T-cell (primary cell): ENCODE measurements at regions not wholly inside any gene's neighbourhood (a gene's known extent, or its start where the extent isn't known, plus 50 kb on each side); places are given as distances from the start of the nearest gene placed in this dataset.
"Not testable (repeated sequence)": the region's sequence is repeated elsewhere in the genome, so short reads cannot be mapped to it uniquely, and the experiment has no call there.

Experiments
- ATAC-seq, 4 experiments: fragments of 200-7000 bp in 3 of 4; fragments of 150-1000 bp in 1 of 4; cut with Tn5 transposase; replicated peaks in 1 of 4; 1 replicate in 3 of 4; 2 replicates in 1 of 4; pipeline ENCODE4 v1.10.0; 2021; ENCODE audit warnings: moderate library complexity in 3 of 4, mild to moderate bottlenecking in 2 of 4, moderate number of reproducible peaks in 1 of 4
- CTCF ChIA-PET, 2 donors: fragments of 300-600 bp; sonication (Branson Sonifier 250); formaldehyde crosslinking; loops; one replicate each; lab custom pipeline; 2022; ENCODE audit warnings: antibody characterized with exemption in 2 of 2; lab: Charles Lee
- POLR2A ChIA-PET, 2 donors: fragments of 300-600 bp; sonication (Branson Sonifier 250); formaldehyde crosslinking; loops; one replicate each; lab custom pipeline; 2022; ENCODE audit warnings: antibody characterized with exemption in 2 of 2; lab: Charles Lee
- DNase-seq, 35 experiments: peaks; one replicate each; pipeline versions ENCODE4 v3.0.0 to v3.0.0-alpha.2; 2013 to 2023
- H3K27ac ChIP-seq: one replicate; pipeline ENCODE4 v1.5.1; 2013; ENCODE audit warnings: low read length
- H3K27me3 ChIP-seq, 2 experiments: replicated peaks in 1 of 2; 1 replicate in 1 of 2; 2 replicates in 1 of 2; pipeline versions ENCODE4 v1.6.1 to v1.7.0; 2013; ENCODE audit warnings: low read length in 1 of 2, mixed read lengths in 1 of 2; ENCODE audit not compliant: control insufficient read depth in 2 of 2, insufficient read depth in 2 of 2; ENCODE audit errors: extremely low read depth in 1 of 2
- H3K36me3 ChIP-seq, 2 donors: 1 replicate in 1 of 2; 2 replicates in 1 of 2; pipeline versions ENCODE4 v1.6.1 to v1.7.0; 2013; ENCODE audit warnings: low read length in 1 of 2; ENCODE audit not compliant: control insufficient read depth in 2 of 2, insufficient read depth in 1 of 2; ENCODE audit errors: extremely low read depth in 1 of 2
- H3K4me1 ChIP-seq, 2 experiments: 1 replicate in 1 of 2; 2 replicates in 1 of 2; pipeline versions ENCODE4 v1.6.1 to v1.7.0; 2013; ENCODE audit warnings: low read length in 2 of 2, mixed read lengths in 1 of 2; ENCODE audit not compliant: insufficient read depth in 2 of 2, control insufficient read depth in 1 of 2; ENCODE audit errors: extremely low read depth in 1 of 2
- H3K4me3 ChIP-seq, 2 donors: 1 replicate in 1 of 2; 2 replicates in 1 of 2; pipeline versions ENCODE4 v1.5.1 to v1.7.0; 2013; ENCODE audit warnings: mild to moderate bottlenecking in 2 of 2, low read length in 1 of 2, moderate library complexity in 1 of 2; ENCODE audit not compliant: control insufficient read depth in 1 of 2; ENCODE audit errors: extremely low read depth in 1 of 2
- H3K9me3 ChIP-seq: 2 replicates; pipeline ENCODE4 v1.7.0; 2013
- H3K27ac Mint-ChIP-seq, 2 donors: one replicate each; pipeline ENCODE4 v1.8.0; 2020 to 2021; ENCODE audit warnings: mild to moderate bottlenecking in 2 of 2, mixed read lengths in 2 of 2
- H3K27me3 Mint-ChIP-seq, 2 donors: one replicate each; pipeline ENCODE4 v1.8.0; 2021 to 2022; ENCODE audit warnings: mixed read lengths in 2 of 2
- H3K36me3 Mint-ChIP-seq: one replicate; pipeline ENCODE4 v1.8.0; 2021; ENCODE audit warnings: mixed read lengths
- H3K4me1 Mint-ChIP-seq, 3 donors: one replicate each; pipeline ENCODE4 v1.8.0; 2020 to 2022; ENCODE audit warnings: mixed read lengths in 3 of 3, mild to moderate bottlenecking in 1 of 3
- H3K4me3 Mint-ChIP-seq, 3 donors: one replicate each; pipeline ENCODE4 v1.8.0; 2020 to 2022; ENCODE audit warnings: mild to moderate bottlenecking in 3 of 3, mixed read lengths in 3 of 3, moderate library complexity in 3 of 3
- H3K9me3 Mint-ChIP-seq, 3 donors: one replicate each; pipeline ENCODE4 v1.8.0; 2020 to 2022; ENCODE audit warnings: mixed read lengths in 3 of 3
- WGBS: methylation state at CpG from one replicate; pipeline ENCODE4 v1.1.5; 2013; ENCODE audit warnings: missing lambda C conversion rate; ENCODE audit not compliant: insufficient coverage; 5-methylcytosine and 5-hydroxymethylcytosine counted together

GRCh38 chr3:94377123-94377696 lies 314.3 kb downstream of the NSUN3 start:
- H3K9me3 ChIP-seq, H3K36me3 Mint-ChIP-seq, H3K27me3 ChIP-seq, H3K27ac ChIP-seq, POLR2A ChIA-PET, H3K4me1 Mint-ChIP-seq, CTCF ChIA-PET, H3K9me3 Mint-ChIP-seq, H3K36me3 ChIP-seq, H3K4me1 ChIP-seq, H3K4me3 ChIP-seq, H3K27ac Mint-ChIP-seq, DNase-seq, H3K27me3 Mint-ChIP-seq, H3K4me3 Mint-ChIP-seq, ATAC-seq: not testable (repeated sequence)
- WGBS, result no CpG with 5 or more reads among the region's 3 CpGs

- CTCF ChIA-PET, H3K4me3 Mint-ChIP-seq, H3K9me3 Mint-ChIP-seq, H3K4me3 ChIP-seq, H3K27me3 Mint-ChIP-seq, H3K27ac ChIP-seq, DNase-seq, H3K9me3 ChIP-seq, H3K4me1 ChIP-seq, H3K4me1 Mint-ChIP-seq, POLR2A ChIA-PET, H3K36me3 ChIP-seq, ATAC-seq, H3K36me3 Mint-ChIP-seq, H3K27ac Mint-ChIP-seq, H3K27me3 ChIP-seq: not testable (repeated sequence)
- no CpG with 5 or more reads among the region's 3 CpGs for WGBS
Measured at GRCh38 chr3:94377863-94378262, 315.0 kb downstream of the NSUN3 start.

DNA sequence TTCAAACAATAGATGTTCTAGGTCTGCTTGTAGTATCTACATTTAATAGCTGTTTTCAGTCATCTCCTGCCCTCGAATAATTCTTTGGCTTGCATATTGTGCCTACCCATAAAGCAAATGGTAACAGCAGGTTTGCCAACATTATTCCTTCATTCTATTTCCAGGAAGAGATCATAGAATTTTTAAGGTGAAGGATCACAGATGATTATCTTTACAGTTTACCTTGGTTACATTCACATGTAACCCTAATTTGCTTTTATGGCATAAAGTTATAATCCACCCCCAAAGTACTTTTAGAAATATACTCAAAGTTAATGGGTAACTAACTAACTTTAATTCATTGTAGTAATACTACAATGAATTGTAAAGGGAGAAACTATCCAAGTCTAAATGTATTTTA lies 315.5 kb downstream of the NSUN3 start:
- DNase-seq, result no peak
- H3K4me3 Mint-ChIP-seq, result no peak overlapping the region
- no peak overlapping the region for H3K27ac Mint-ChIP-seq
- Histone ChIP-seq H3K4me1 (no peaks in the 10 kb centered on the region), H3K4me3 (no peak overlapping the region), H3K27me3 (no peaks in the 10 kb centered on the region), H3K36me3 (no peaks in the 10 kb centered on the region), H3K9me3 (no peaks in the 10 kb centered on the region), H3K27ac (no peak overlapping the region)
- H3K27me3 Mint-ChIP-seq, result no peaks in the 10 kb centered on the region
- no peaks in the 10 kb centered on the region for H3K4me1 Mint-ChIP-seq
- ATAC-seq, result no peak
- ChIA-PET POLR2A (no interaction called here), CTCF (no interaction called here)
- H3K9me3 Mint-ChIP-seq, result peaks cover 0 to 4% (median 4%) of the 10 kb centered on the region in 3 donors
- H3K36me3 Mint-ChIP-seq, result no peaks in the 10 kb centered on the region
- no CpG with 5 or more reads among the region's 1 CpG for WGBS

DNA sequence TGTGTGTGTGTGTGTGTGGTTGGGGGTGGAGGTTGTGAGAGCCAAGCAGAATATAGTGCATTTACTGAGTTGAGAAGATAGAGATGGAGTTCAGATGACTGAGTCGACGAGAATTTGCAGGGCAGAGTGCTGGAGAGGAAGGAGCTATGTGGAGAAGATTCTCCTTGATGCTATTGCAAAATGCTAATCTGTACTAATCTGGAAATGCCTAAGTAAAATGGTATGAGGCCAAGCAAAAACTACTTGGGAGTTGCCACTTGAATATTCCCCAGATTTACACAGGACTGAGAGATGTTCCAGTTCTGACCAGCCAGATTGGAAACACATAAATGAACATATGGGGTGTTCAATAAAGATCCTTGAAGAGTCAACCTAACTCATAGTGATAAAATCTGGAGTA lies 316.4 kb downstream of the NSUN3 start:
- CTCF ChIA-PET, result interaction anchor here in 1 of 2 donors (0.6 kb wide), 1 partner anchor 76 kb away, joined by 5 read pairs; no protein-coding TSS in a partner anchor

GRCh38 chr3:94394885-94395284 lies 332.0 kb downstream of the NSUN3 start:
- H3K27me3 Mint-ChIP-seq, result no peaks in the 10 kb centered on the region
- H3K27me3 ChIP-seq, result no peaks in the 10 kb centered on the region
- no CpG with 5 or more reads among the region's 5 CpGs for WGBS
- no peaks in the 10 kb centered on the region for H3K36me3 Mint-ChIP-seq
- H3K4me3 ChIP-seq, result no peak overlapping the region
- H3K9me3 ChIP-seq, result no peaks in the 10 kb centered on the region
- peaks cover 0 to 14% (median 4%) of the 10 kb centered on the region in 3 donors for H3K9me3 Mint-ChIP-seq
- DNase-seq, result no peak
- H3K27ac Mint-ChIP-seq, result no peak overlapping the region
- no peak overlapping the region for H3K4me3 Mint-ChIP-seq
- no peak for ATAC-seq
- H3K4me1 Mint-ChIP-seq, result no peaks in the 10 kb centered on the region
- ChIA-PET CTCF (no interaction called here), POLR2A (no interaction called here)
- H3K36me3 ChIP-seq, result no peaks in the 10 kb centered on the region
- no peaks in the 10 kb centered on the region for H3K4me1 ChIP-seq
- H3K27ac ChIP-seq, result no peak overlapping the region

More for the DNA sequence above, 316.4 kb downstream of the NSUN3 start:
- H3K4me3 ChIP-seq, result no peak overlapping the region
- POLR2A ChIA-PET, result no interaction called here
- no peaks in the 10 kb centered on the region for H3K9me3 ChIP-seq
- H3K36me3 Mint-ChIP-seq, result no peaks in the 10 kb centered on the region
- no peaks in the 10 kb centered on the region for H3K27me3 Mint-ChIP-seq
- no peak overlapping the region for H3K27ac Mint-ChIP-seq
- H3K36me3 ChIP-seq, result no peaks in the 10 kb centered on the region
- H3K27ac ChIP-seq, result no peak overlapping the region
- ATAC-seq, result no peak
- no peaks in the 10 kb centered on the region for H3K4me1 Mint-ChIP-seq
- H3K4me1 ChIP-seq, result no peaks in the 10 kb centered on the region
- no peak overlapping the region for H3K4me3 Mint-ChIP-seq
- no peak for DNase-seq
- peaks cover 0 to 7% (median 4%) of the 10 kb centered on the region in 3 donors for H3K9me3 Mint-ChIP-seq
- WGBS, result 100% methylated on average over 2 of the region's 2 CpGs
- H3K27me3 ChIP-seq, result no peaks in the 10 kb centered on the region

DNA sequence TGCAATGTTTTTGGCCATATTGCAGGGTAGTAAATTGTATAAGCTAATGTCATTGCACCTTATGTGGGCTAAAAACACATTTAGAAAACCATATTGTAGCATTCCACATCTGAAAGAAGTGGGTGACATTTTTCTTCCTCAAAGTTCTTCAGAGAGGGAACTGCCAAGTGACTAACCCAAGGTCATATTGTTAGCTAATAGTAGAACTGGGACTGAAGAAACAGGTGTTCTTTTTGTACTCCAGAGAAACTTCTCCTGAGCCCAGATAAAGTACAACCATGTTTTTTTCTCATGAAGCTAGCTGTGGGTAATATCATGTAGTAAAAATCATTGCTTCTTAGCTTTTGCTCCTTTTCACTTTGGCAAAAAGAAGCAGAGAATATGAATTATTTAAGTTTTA lies 333.0 kb downstream of the NSUN3 start:
- DNase-seq (no peak), ATAC-seq (no peak)
- Mint-ChIP-seq H3K9me3 (peaks cover 1 to 14% (median 4%) of the 10 kb centered on the region in 3 donors), H3K4me3 (no peak overlapping the region), H3K4me1 (no peaks in the 10 kb centered on the region), H3K27ac (no peak overlapping the region), H3K27me3 (no peaks in the 10 kb centered on the region), H3K36me3 (no peaks in the 10 kb centered on the region)
- Histone ChIP-seq H3K9me3 (no peaks in the 10 kb centered on the region), H3K4me1 (no peaks in the 10 kb centered on the region), H3K27ac (no peak overlapping the region), H3K4me3 (no peak overlapping the region), H3K27me3 (no peaks in the 10 kb centered on the region), H3K36me3 (no peaks in the 10 kb centered on the region)
- CTCF ChIA-PET, result no interaction called here
- POLR2A ChIA-PET, result no interaction called here

GRCh38 chr3:94398036-94398435 lies 335.2 kb downstream of the NSUN3 start:
- Mint-ChIP-seq H3K4me1 (no peaks in the 10 kb centered on the region), H3K27me3 (no peaks in the 10 kb centered on the region), H3K27ac (no peak overlapping the region), H3K4me3 (no peak overlapping the region), H3K36me3 (no peaks in the 10 kb centered on the region), H3K9me3 (peaks cover 4 to 9% (median 4%) of the 10 kb centered on the region in 3 donors)
- Histone ChIP-seq H3K36me3 (no peaks in the 10 kb centered on the region), H3K4me3 (no peak overlapping the region), H3K9me3 (no peaks in the 10 kb centered on the region), H3K27ac (no peak overlapping the region), H3K4me1 (no peaks in the 10 kb centered on the region), H3K27me3 (no peaks in the 10 kb centered on the region)
- no CpG with 5 or more reads among the region's 1 CpG for whole genome bisulfite sequencing
- ChIA-PET POLR2A (interaction anchor here in 1 of 2 donors (0.5 kb wide), 1 partner anchor 31 kb away, joined by 3 read pairs; no protein-coding TSS in a partner anchor), CTCF (no interaction called here)
- no peak for ATAC-seq
- no peak for DNase-seq
